Common myeloid progenitor, CD34-positive (primary cell): ENCODE measurements at regions not wholly inside any gene's neighbourhood (a gene's known extent, or its start where the extent isn't known, plus 50 kb on each side); places are given as distances from the start of the nearest gene placed in this dataset.

Experiments used
- CTCF ChIA-PET: fragments of 350-600 bp; sonication (Branson Sonifier 250); formaldehyde crosslinking; loops from one replicate; lab custom pipeline; 2021; ENCODE audit warnings: antibody characterized with exemption; lab: Charles Lee
- POLR2A ChIA-PET: fragments of 350-600 bp; sonication (Branson Sonifier 250); formaldehyde crosslinking; loops from one replicate; lab custom pipeline; 2021; ENCODE audit warnings: antibody characterized with exemption; lab: Charles Lee
- DNase-seq, 3 donors: peaks; one replicate each; pipeline versions ENCODE4 v3.0.0 to v3.0.0-alpha.2; 2013
- H3K27ac ChIP-seq, 2 experiments: 1 replicate in 1 of 2; 2 replicates in 1 of 2; pipeline ENCODE4 v1.7.0; 2013; ENCODE audit warnings: inconsistent platforms in 2 of 2, low read length in 2 of 2, mild to moderate bottlenecking in 2 of 2, low read depth in 1 of 2, moderate library complexity in 1 of 2; ENCODE audit not compliant: severe bottlenecking in 2 of 2, insufficient read depth in 1 of 2, poor library complexity in 1 of 2
- H3K27me3 ChIP-seq, 5 experiments: replicated peaks in 2 of 5; 1 replicate in 3 of 5; 2 replicates in 2 of 5; pipeline versions ENCODE4 v1.6.1 to v1.7.0; 2013; ENCODE audit warnings: low read length in 4 of 5, mild to moderate bottlenecking in 2 of 5, moderate library complexity in 2 of 5, inconsistent platforms in 1 of 5; ENCODE audit not compliant: insufficient read depth in 5 of 5, control insufficient read depth in 4 of 5
- H3K36me3 ChIP-seq, 4 experiments: 1 replicate in 2 of 4; 2 replicates in 2 of 4; pipeline versions ENCODE4 v1.6.1 to v1.7.0; 2013; ENCODE audit warnings: low read length in 3 of 4, control low read depth in 1 of 4, mild to moderate bottlenecking in 1 of 4; ENCODE audit not compliant: control insufficient read depth in 4 of 4, insufficient read depth in 4 of 4
- H3K4me1 ChIP-seq, 4 experiments: 1 replicate in 3 of 4; 2 replicates in 1 of 4; pipeline versions ENCODE4 v1.6.1 to v1.7.1; 2013; ENCODE audit warnings: low read length in 3 of 4, mild to moderate bottlenecking in 3 of 4, control low read depth in 1 of 4, inconsistent platforms in 1 of 4, moderate library complexity in 1 of 4; ENCODE audit not compliant: control insufficient read depth in 4 of 4, insufficient read depth in 4 of 4; ENCODE audit errors: control extremely low read depth in 1 of 4
- H3K4me3 ChIP-seq, 7 experiments: 1 replicate in 4 of 7; 2 replicates in 3 of 7; pipeline versions ENCODE4 v1.5.1 to v1.7.0; 2013; ENCODE audit warnings: mild to moderate bottlenecking in 7 of 7, low read length in 6 of 7, moderate library complexity in 6 of 7, inconsistent platforms in 2 of 7, low read depth in 2 of 7, control low read depth in 1 of 7; ENCODE audit not compliant: insufficient read depth in 4 of 7, control insufficient read depth in 1 of 7; ENCODE audit errors: extremely low read depth in 1 of 7
- H3K9me3 ChIP-seq, 5 experiments: 1 replicate in 4 of 5; 2 replicates in 1 of 5; pipeline versions ENCODE4 v1.6.1 to v1.7.1; 2013; ENCODE audit warnings: low read length in 4 of 5, mild to moderate bottlenecking in 2 of 5, inconsistent platforms in 1 of 5, low read depth in 1 of 5, moderate library complexity in 1 of 5; ENCODE audit not compliant: control insufficient read depth in 4 of 5, insufficient read depth in 2 of 5; ENCODE audit errors: control extremely low read depth in 1 of 5
- WGBS: methylation state at CpG from one replicate; pipeline ENCODE4 v1.1.5; 2013; ENCODE audit not compliant: insufficient coverage; 5-methylcytosine and 5-hydroxymethylcytosine counted together

GRCh38 chr13:76797361-76797760 is 88.8 kb downstream of the KCTD12 start:
- H3K27me3 ChIP-seq, result no peaks in the 10 kb centered on the region
- CTCF ChIA-PET, result interaction anchor here (0.6 kb wide), 1 partner anchor 11 kb away, joined by 3 read pairs; no protein-coding TSS in a partner anchor
- WGBS, result 92% methylated on average over 2 of the region's 5 CpGs
- DNase-seq, result no peak
- POLR2A ChIA-PET, result interaction anchor here (0.6 kb wide), 1 partner anchor 50 kb away, joined by 3 read pairs; no protein-coding TSS in a partner anchor
- no peaks in the 10 kb centered on the region for H3K9me3 ChIP-seq
- H3K27ac ChIP-seq, result no peak overlapping the region
- H3K4me1 ChIP-seq, result peaks cover 0 to 12% (median 3%) of the 10 kb centered on the region in 4 experiments
- no peaks in the 10 kb centered on the region for H3K36me3 ChIP-seq
- H3K4me3 ChIP-seq, result no peak overlapping the region

GRCh38 chr13:76796851-76797250 is 89.4 kb downstream of the KCTD12 start:
- H3K9me3 ChIP-seq, result no peaks in the 10 kb centered on the region
- CTCF ChIA-PET, result interaction anchor here (1.1 kb wide), 1 partner anchor 14 kb away, joined by 3 read pairs; no protein-coding TSS in a partner anchor
- no CpG with 5 or more reads among the region's 3 CpGs for WGBS
- H3K4me3 ChIP-seq, result no peak overlapping the region
- DNase-seq, result no peak
- no peaks in the 10 kb centered on the region for H3K36me3 ChIP-seq
- no peaks in the 10 kb centered on the region for H3K27me3 ChIP-seq
- no peak overlapping the region for H3K27ac ChIP-seq
- peaks cover 0 to 12% (median 3%) of the 10 kb centered on the region in 4 experiments for H3K4me1 ChIP-seq
- POLR2A ChIA-PET, result no interaction called here

GRCh38 chr13:76795701-76796695 is 90.2 kb downstream of the KCTD12 start:
- ChIA-PET POLR2A (no interaction called here), CTCF (interaction anchor here (0.5 to 1.5 kb wide), 3 partner anchors 9 to 188 kb away, joined by 3 read pairs; no protein-coding TSS in a partner anchor)
- peaks cover 0 to 13% (median 3%) of the 10 kb centered on the region in 4 experiments for H3K4me1 ChIP-seq
- DNase-seq, result no peak
- no peaks in the 10 kb centered on the region for H3K36me3 ChIP-seq
- H3K27ac ChIP-seq, result no peak overlapping the region
- WGBS, result 100% methylated on average over 3 of the region's 5 CpGs
- H3K9me3 ChIP-seq, result no peaks in the 10 kb centered on the region
- H3K4me3 ChIP-seq, result no peak overlapping the region
- no peaks in the 10 kb centered on the region for H3K27me3 ChIP-seq

- Histone ChIP-seq H3K27me3 (no peaks in the 10 kb centered on the region), H3K4me1 (peaks cover 0 to 7% (median 0%) of the 10 kb centered on the region in 4 experiments), H3K27ac (no peak overlapping the region), H3K4me3 (no peak overlapping the region), H3K9me3 (no peaks in the 10 kb centered on the region), H3K36me3 (no peaks in the 10 kb centered on the region)
- WGBS, result 31% methylated on average over 3 of the region's 4 CpGs
- ChIA-PET CTCF (no interaction called here), POLR2A (no interaction called here)
- DNase-seq, result peak in 1 of 3 donors; percentile 36
Measured at GRCh38 chr13:76792731-76793347, 93.4 kb downstream of the KCTD12 start.

GRCh38 chr13:76790980-76791819 is 95.0 kb downstream of the KCTD12 start:
- WGBS, result 95% methylated on average over 8 of the region's 10 CpGs
- DNase-seq, result peak in 2 of 3 donors; percentile 56 to 61
- no peak overlapping the region for H3K27ac ChIP-seq

GRCh38 chr13:76790526-76790925 is 95.7 kb downstream of the KCTD12 start:
- WGBS, result 83% methylated on average over 1 of the region's 1 CpG
- CTCF ChIA-PET, result interaction anchor here (1.6 kb wide), 1 partner anchor 27 kb away, joined by 4 read pairs; no protein-coding TSS in a partner anchor
- Histone ChIP-seq H3K36me3 (no peaks in the 10 kb centered on the region), H3K9me3 (no peaks in the 10 kb centered on the region), H3K27ac (no peak overlapping the region), H3K27me3 (no peaks in the 10 kb centered on the region), H3K4me3 (no peak overlapping the region), H3K4me1 (peaks cover 0 to 7% (median 0%) of the 10 kb centered on the region in 4 experiments)
- DNase-seq, result no peak
- POLR2A ChIA-PET, result no interaction called here

More at GRCh38 chr13:76790980-76791819, 95.0 kb downstream of the KCTD12 start:
- no peak overlapping the region for H3K4me3 ChIP-seq
- POLR2A ChIA-PET, result no interaction called here
- CTCF ChIA-PET, result interaction anchor here (1.6 kb wide), 1 partner anchor 28 kb away, joined by 4 read pairs; no protein-coding TSS in a partner anchor
- H3K36me3 ChIP-seq, result no peaks in the 10 kb centered on the region
- H3K27me3 ChIP-seq, result no peaks in the 10 kb centered on the region
- H3K4me1 ChIP-seq, result peaks cover 0 to 7% (median 0%) of the 10 kb centered on the region in 4 experiments
- no peaks in the 10 kb centered on the region for H3K9me3 ChIP-seq
